GM12874 (cell line): ENCODE measurements at regions not wholly inside any gene's neighbourhood (a gene's known extent, or its start where the extent isn't known, plus 50 kb on each side); places are given as distances from the start of the nearest gene placed in this dataset.

Experiments
- TF ChIP-seq, protein P1 (sequence below): IDR thresholded peaks from 2 replicates; pipeline ENCODE4 v1.5.1; 2011; ENCODE audit warnings: low read depth, mild to moderate bottlenecking, control low read depth, low read length, moderate library complexity; ENCODE audit not compliant: insufficient read depth

DNA sequence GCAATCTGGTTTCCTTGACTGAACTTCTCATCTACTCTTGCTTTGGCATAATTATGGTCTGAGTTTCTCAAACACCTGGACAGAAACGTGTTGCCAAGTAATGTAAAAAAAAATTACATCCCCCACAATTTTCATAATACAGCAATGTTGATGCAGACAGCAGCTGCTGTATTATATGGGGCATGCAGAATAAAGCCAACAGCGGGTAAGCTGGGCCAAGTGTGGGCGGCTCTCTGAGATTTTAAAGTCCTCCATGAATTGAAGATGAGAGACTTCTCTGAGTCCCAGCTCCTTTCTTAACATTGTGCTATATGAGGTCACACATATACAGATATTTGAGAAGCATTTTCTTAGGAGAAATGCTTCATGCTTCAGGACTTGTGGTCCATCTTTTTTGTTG, 881.2 kb downstream of the GALC start:
- TF ChIP-seq, protein P1, sequence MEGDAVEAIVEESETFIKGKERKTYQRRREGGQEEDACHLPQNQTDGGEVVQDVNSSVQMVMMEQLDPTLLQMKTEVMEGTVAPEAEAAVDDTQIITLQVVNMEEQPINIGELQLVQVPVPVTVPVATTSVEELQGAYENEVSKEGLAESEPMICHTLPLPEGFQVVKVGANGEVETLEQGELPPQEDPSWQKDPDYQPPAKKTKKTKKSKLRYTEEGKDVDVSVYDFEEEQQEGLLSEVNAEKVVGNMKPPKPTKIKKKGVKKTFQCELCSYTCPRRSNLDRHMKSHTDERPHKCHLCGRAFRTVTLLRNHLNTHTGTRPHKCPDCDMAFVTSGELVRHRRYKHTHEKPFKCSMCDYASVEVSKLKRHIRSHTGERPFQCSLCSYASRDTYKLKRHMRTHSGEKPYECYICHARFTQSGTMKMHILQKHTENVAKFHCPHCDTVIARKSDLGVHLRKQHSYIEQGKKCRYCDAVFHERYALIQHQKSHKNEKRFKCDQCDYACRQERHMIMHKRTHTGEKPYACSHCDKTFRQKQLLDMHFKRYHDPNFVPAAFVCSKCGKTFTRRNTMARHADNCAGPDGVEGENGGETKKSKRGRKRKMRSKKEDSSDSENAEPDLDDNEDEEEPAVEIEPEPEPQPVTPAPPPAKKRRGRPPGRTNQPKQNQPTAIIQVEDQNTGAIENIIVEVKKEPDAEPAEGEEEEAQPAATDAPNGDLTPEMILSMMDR, result no peak

DNA sequence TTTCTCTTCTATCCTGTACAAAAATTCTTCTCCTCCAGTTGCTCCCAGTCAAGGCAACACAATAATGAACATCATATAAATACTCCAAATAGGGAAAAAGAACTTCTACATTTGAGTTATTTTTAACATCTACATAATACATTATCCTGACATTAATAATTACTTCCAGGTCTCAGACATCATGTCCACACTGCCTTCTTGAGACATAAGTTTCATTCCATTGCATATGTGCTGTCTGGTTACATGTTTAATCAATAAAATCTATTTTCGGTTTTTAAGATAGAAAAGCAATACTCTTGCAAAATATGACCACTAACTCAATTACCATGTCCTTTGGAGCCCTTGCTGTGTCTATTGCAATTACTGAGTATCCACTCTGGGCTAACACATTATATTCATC, 881.9 kb downstream of the GALC start:
- TF ChIP-seq, protein P1, result no peak

DNA sequence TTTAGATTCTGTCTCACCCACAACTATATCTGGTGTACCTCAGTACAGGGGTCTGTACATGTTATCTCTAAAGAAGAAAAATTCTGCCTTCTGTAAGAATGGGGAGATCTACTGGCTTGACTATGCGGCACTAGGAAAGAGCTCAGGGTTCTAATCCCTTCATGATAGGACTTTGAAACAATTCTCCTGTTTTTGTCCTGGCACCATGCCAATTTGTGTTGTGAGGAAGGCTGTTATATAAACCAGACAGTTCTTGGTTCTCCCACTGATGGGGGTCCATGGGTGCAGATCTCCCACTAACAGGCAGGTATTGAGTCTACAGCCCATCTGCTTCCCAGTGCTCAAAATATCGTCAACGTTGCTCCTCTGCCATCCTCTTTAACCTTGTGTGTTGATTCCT, 883.7 kb downstream of the GALC start:
- TF ChIP-seq, protein P1, result no peak

DNA sequence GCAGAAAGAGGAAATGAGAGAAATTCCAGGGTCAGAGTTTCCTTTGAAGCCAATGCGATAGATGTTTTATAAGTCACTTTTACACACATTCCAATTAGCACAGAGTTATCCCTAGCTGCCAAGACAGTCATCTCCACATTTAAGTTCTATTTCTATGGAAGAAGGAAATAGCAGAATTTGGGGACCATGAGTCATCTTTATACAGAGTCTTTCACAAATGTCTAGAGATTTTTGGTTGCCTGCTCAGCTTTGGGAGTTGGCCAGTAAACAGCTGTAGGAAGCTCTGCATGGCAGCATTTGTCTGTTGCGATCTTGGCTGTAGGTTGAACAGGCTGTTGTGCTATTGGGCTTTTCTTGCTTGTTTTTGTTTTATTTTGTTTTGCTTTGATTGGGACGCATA, 884.3 kb downstream of the GALC start:
- TF ChIP-seq, protein P1, result no peak

DNA sequence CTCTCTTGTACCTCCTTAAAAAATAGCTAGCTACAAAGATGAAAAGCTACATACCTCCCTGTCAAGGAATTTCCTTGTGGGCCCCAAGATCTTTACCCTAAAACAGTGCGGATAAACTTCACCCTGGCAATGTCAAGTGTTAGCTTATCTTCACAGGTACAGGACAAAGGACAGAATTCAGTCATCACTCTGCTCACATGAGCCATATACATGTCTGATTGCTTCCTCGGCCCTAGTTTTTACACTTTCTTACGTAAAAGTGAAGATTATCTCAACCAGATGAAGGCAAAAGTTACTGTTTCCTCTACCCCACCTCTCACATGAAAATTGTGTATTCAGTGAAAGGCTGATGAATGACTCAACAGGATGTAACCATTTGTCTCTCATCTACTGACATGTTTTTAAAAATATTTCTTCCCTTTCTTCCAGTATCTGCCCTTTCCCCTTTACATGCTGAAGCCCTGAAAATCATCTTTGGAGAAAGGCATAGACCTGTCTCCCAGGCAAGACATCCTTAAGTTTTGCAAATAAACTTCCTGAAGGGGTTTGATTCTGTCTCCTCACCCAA, 890.1 kb downstream of the GALC start:
- TF ChIP-seq, protein P1, result no peak

DNA sequence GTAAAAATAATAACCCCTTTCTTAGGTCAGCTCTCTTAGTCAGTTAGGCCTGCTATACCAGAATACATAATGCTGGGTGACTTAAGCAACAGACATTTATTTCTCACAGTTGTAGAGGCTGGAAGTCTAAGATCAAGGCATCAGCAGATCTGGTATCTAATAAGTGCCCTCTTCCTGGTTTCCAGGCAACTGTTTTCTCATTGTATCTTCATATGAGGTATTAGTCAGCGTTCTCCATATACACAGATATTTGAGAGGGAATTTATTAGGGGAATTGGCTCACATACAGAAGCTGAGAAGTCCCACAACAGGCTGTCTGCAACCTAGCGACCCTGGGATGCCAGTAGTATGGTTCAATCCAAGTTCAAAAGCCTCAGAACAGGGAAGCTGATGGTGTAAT, 896.0 kb downstream of the GALC start:
- TF ChIP-seq, protein P1, result no peak

DNA sequence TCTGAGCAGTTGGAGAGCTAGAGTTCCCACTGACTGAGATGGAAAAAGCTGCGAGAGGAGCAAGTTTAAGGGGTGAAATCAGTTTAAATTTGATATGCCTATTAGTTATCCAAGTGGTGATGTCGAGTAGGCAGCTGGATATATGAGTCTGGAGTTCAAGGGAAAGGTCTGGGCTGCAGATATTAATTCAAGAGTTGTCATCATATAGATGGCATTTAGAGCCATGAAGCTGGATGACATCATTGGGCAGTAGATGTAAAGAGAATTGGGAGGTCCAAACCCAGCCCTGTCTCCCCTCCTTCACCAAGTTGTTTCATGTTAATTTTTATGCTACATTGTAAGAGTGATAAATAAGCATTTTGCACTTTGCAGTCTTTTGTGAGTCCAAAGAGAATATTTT, 898.1 kb downstream of the GALC start:
- TF ChIP-seq, protein P1, result no peak
